Endothelial cell of umbilical vein (primary cell): ENCODE measurements at regions not wholly inside any gene's neighbourhood (a gene's known extent, or its start where the extent isn't known, plus 50 kb on each side); places are given as distances from the start of the nearest gene placed in this dataset.

Experiments
- BruUV-seq: library from RNA; stranded (reverse); fragments of 400-500 nt; replicated peaks from 2 replicates; lab custom pipeline; 2021; lab: Mats Ljungman, UMichigan
- CTCF ChIA-PET: fragments of 300-600, 350-600 bp; sonication (Branson Sonifier 250); formaldehyde crosslinking; loops from one replicate; lab custom pipeline; 2021; ENCODE audit warnings: antibody characterized with exemption, inconsistent platforms; lab: Charles Lee
- POLR2A ChIA-PET: fragments of 300-600, 350-600 bp; sonication (Branson Sonifier 250); formaldehyde crosslinking; loops from one replicate; lab custom pipeline; 2021; ENCODE audit warnings: antibody characterized with exemption, inconsistent platforms; lab: Charles Lee
- DNase-seq: peaks from one replicate; pipeline ENCODE4 v3.0.0-alpha.2; 2011; ENCODE audit warnings: low read depth, low spot score
- FAIRE-seq: peaks from 2 replicates; lab custom pipeline; 2011; peaks lifted over from hg19 to GRCh38; lab: Jason Lieb, UNC
- H2AFZ ChIP-seq: 2 replicates; pipeline ENCODE4 v1.6.0; 2012; ENCODE audit warnings: low read depth, low read length, control low read depth, inconsistent platforms
- H3K27ac ChIP-seq: 2 replicates; pipeline ENCODE4 v1.5.1; 2011; ENCODE audit warnings: low read depth, mild to moderate bottlenecking, control low read depth, low read length, moderate library complexity; ENCODE audit not compliant: insufficient read depth
- H3K27me3 ChIP-seq, 2 experiments: 2 replicates each; pipeline versions ENCODE4 v1.6.0 to v1.6.1; 2011; ENCODE audit warnings: low read length in 2 of 2, mixed read lengths in 1 of 2; ENCODE audit not compliant: control insufficient read depth in 2 of 2, insufficient read depth in 2 of 2
- H3K36me3 ChIP-seq, 2 experiments: 2 replicates in 1 of 2; 3 replicates in 1 of 2; pipeline ENCODE4 v1.5.1; 2011; ENCODE audit warnings: low read length in 2 of 2, mild to moderate bottlenecking in 1 of 2, moderate library complexity in 1 of 2; ENCODE audit not compliant: control insufficient read depth in 2 of 2, insufficient read depth in 2 of 2; ENCODE audit errors: extremely low read depth in 1 of 2
- H3K4me1 ChIP-seq: 3 replicates; pipeline ENCODE4 v1.5.1; 2011; ENCODE audit warnings: mild to moderate bottlenecking, low read length; ENCODE audit not compliant: control insufficient read depth, insufficient read depth; ENCODE audit errors: extremely low read depth
- H3K4me2 ChIP-seq: 2 replicates; pipeline ENCODE4 v1.6.1; 2011; ENCODE audit warnings: low read length, control low read depth, mixed read lengths; ENCODE audit not compliant: insufficient read depth
- H3K4me3 ChIP-seq, 3 experiments: fragments of 200-600 bp in 1 of 3; sonication (generic), shearing (Covaris generic) in 1 of 3; replicated peaks in 1 of 3; 2 replicates each; pipeline ENCODE4 v1.5.1; 2011 to 2016; ENCODE audit warnings: control low read depth in 3 of 3, low read length in 3 of 3, mild to moderate bottlenecking in 2 of 3, inconsistent platforms in 1 of 3, low read depth in 1 of 3, moderate library complexity in 1 of 3; ENCODE audit not compliant: insufficient read depth in 1 of 3
- H3K79me2 ChIP-seq: 2 replicates; pipeline ENCODE4 v1.6.0; 2012; ENCODE audit warnings: low read length, inconsistent platforms; ENCODE audit not compliant: control insufficient read depth, insufficient read depth
- H3K9ac ChIP-seq: replicated peaks from 2 replicates; pipeline ENCODE3; 2011; ENCODE audit warnings: low read length, control low read depth; ENCODE audit not compliant: insufficient read depth; ENCODE audit errors: extremely low read depth
- H3K9me1 ChIP-seq: replicated peaks from 3 replicates; pipeline ENCODE4 v1.6.0; 2011; ENCODE audit warnings: mild to moderate bottlenecking, low read length; ENCODE audit not compliant: control insufficient read depth, insufficient read depth; ENCODE audit errors: extremely low read depth
- H3K9me3 ChIP-seq: replicated peaks from 2 replicates; pipeline ENCODE4 v1.5.1; 2012; ENCODE audit warnings: low read length, inconsistent platforms; ENCODE audit not compliant: control insufficient read depth, insufficient read depth
- H4K20me1 ChIP-seq: replicated peaks from 2 replicates; pipeline ENCODE3; 2011; ENCODE audit warnings: mild to moderate bottlenecking, low read length; ENCODE audit not compliant: control insufficient read depth, insufficient read depth; ENCODE audit errors: extremely low read depth
- CTCF ChIP-seq, 2 donors: IDR thresholded peaks; 1 replicate in 1 of 2; 2 replicates in 1 of 2; pipeline ENCODE4 v1.5.1; 2011; ENCODE audit warnings: low read length in 2 of 2, mild to moderate bottlenecking in 2 of 2, moderate library complexity in 2 of 2, control low read depth in 1 of 2, inconsistent platforms in 1 of 2, low read depth in 1 of 2; ENCODE audit not compliant: insufficient read depth in 1 of 2; ENCODE audit errors: extremely low read depth in 1 of 2
- EZH2 ChIP-seq: IDR thresholded peaks from 2 replicates; pipeline ENCODE4 v1.6.1; 2012; ENCODE audit warnings: borderline replicate concordance, low read depth, mild to moderate bottlenecking, moderate library complexity, low read length, inconsistent platforms; ENCODE audit not compliant: severe bottlenecking
- FOS ChIP-seq: IDR thresholded peaks from 2 replicates; pipeline ENCODE4 v1.6.1; 2011; ENCODE audit warnings: mild to moderate bottlenecking, low read length, moderate library complexity, borderline replicate concordance; ENCODE audit not compliant: insufficient read depth
- GATA2 ChIP-seq: IDR thresholded peaks from 2 replicates; pipeline ENCODE4 v1.7.0; 2011; ENCODE audit warnings: low read depth, mild to moderate bottlenecking, moderate library complexity, mixed read lengths, low read length; ENCODE audit not compliant: insufficient read length, insufficient read depth
- JUN ChIP-seq: IDR thresholded peaks from 2 replicates; pipeline ENCODE4 v1.6.1; 2011; ENCODE audit warnings: borderline replicate concordance, low read depth; ENCODE audit not compliant: insufficient read length, insufficient read depth
- MAX ChIP-seq: IDR thresholded peaks from 2 replicates; pipeline ENCODE4 v1.6.1; 2011; ENCODE audit not compliant: insufficient read depth, insufficient read length
- MYC ChIP-seq: IDR thresholded peaks from one replicate; pipeline ENCODE4 v1.6.1; 2011; ENCODE audit warnings: mild to moderate bottlenecking, low read depth, low read length
- POLR2A ChIP-seq: IDR thresholded peaks from 2 replicates; pipeline ENCODE4 v1.6.1; 2012; ENCODE audit warnings: low read depth, mild to moderate bottlenecking, control low read depth, low read length
- POLR2AphosphoS5 ChIP-seq: IDR thresholded peaks from 2 replicates; pipeline ENCODE4 v1.6.1; 2012; ENCODE audit warnings: low read depth, mild to moderate bottlenecking, control low read depth, low read length, moderate library complexity; ENCODE audit not compliant: insufficient read depth
- dilution Hi-C: fragments of 300-500 bp; cut with MboI; formaldehyde crosslinking; loops from one replicate; pipeline ENCODE4 v1.15.0; 2019; ENCODE audit warnings: low sequenced_read_pairs; ENCODE audit not compliant: extremely low pct_ligation_motif_present
- intact Hi-C: fragments of 100-400 bp; cut with micrococcal nuclease; formaldehyde crosslinking; loops from one replicate; pipeline ENCODE4 v1.10.0; 2022

GRCh38 chr11:70894566-70895365, 357.6 kb downstream of the SHANK2 start:
- no peaks in the 10 kb centered on the region for H4K20me1 ChIP-seq
- H2AFZ ChIP-seq = no peak overlapping the region
- dilution Hi-C loops = no loop called here
- H3K36me3 ChIP-seq = no peaks in the 10 kb centered on the region
- TF ChIP-seq CTCF (IDR thresholded peaks at IDR 0.05; ENCODE audit: extremely low read depth in 1 of 2, insufficient read depth in 1 of 2, low read depth in 1 of 2, low read length in 2 of 2) (no peak), FOS (no peak), EZH2 (no peak), GATA2 (no peak), JUN (no peak), POLR2A (no peak), MAX (no peak), MYC (no peak), POLR2AphosphoS5 (no peak)
- DNase-seq (no peak), FAIRE-seq (no peak)
- POLR2A ChIA-PET = no interaction called here
- no peaks in the 10 kb centered on the region for H3K79me2 ChIP-seq
- H3K9me3 ChIP-seq = peaks cover 5% of the 10 kb centered on the region
- no peak overlapping the region for H3K27ac ChIP-seq
- no peaks in the 10 kb centered on the region for H3K9me1 ChIP-seq
- CTCF ChIA-PET = no interaction called here
- H3K27me3 ChIP-seq = no peaks in the 10 kb centered on the region
- no peak overlapping the region for H3K4me2 ChIP-seq
- H3K9ac ChIP-seq = no peak overlapping the region
- intact Hi-C loops = no loop called here
- no peaks in the 10 kb centered on the region for H3K4me1 ChIP-seq
- no TSS peak for BruUV-seq
- H3K4me3 ChIP-seq = no peak overlapping the region
